ENCODE measurements at regions not wholly inside any gene's neighbourhood (a gene's known extent, or its start where the extent isn't known, plus 50 kb on each side); places are given as distances from the start of the nearest gene placed in this dataset.

DNA sequence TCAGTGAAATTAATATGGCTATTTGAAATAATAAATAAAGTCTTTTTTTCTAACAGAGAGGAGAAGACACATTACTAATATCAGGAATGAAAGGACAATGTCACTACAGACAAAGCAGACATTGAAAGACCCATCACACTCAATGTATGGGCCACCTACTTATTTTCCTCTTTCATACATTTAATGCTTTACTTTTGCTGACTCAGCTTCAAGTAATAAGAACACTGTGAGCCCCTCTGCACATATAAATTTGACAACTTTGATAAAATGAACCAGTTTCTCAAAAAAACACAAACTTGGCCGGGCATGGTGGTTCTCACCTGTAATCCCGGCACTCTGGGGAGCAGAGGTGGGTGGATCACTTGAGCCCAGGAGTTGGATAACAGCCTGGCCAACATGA is 664.2 kb upstream of the COBL start:
- no peak for DNase-seq (ENCODE audit: low spot score)
- in situ Hi-C loops (cut with MboI; ENCODE audit: low pct_unique_long_range_greater_than_20kb, low sequenced_read_pairs, unreplicated experiment), result no loop called here
- TF ChIP-seq, protein P1, sequence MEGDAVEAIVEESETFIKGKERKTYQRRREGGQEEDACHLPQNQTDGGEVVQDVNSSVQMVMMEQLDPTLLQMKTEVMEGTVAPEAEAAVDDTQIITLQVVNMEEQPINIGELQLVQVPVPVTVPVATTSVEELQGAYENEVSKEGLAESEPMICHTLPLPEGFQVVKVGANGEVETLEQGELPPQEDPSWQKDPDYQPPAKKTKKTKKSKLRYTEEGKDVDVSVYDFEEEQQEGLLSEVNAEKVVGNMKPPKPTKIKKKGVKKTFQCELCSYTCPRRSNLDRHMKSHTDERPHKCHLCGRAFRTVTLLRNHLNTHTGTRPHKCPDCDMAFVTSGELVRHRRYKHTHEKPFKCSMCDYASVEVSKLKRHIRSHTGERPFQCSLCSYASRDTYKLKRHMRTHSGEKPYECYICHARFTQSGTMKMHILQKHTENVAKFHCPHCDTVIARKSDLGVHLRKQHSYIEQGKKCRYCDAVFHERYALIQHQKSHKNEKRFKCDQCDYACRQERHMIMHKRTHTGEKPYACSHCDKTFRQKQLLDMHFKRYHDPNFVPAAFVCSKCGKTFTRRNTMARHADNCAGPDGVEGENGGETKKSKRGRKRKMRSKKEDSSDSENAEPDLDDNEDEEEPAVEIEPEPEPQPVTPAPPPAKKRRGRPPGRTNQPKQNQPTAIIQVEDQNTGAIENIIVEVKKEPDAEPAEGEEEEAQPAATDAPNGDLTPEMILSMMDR (IDR thresholded peaks at IDR 0.05; ENCODE audit: extremely low read depth, insufficient read depth, missing control alignments), result no peak

DNA sequence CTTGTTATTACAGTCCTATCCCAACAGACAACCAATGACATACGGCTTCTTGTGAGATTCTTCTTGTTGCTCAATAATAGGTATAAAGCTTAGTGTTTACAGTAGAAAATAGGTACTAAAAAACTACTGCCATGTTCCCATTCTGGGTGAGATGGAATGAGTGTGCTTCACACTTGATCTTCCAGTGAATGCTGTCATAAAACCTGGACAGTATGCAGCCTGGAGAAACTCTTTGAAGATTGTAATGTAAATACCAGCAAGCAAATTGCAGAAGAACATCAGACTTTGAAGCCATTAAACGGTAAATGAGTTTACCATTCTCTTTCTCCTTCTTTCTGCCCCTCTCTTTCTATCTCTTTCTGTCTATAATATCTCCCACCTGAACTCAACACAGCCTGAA is 663.7 kb upstream of the COBL start:
- in situ Hi-C loops (cut with MboI; ENCODE audit: low pct_unique_long_range_greater_than_20kb, low sequenced_read_pairs, unreplicated experiment), result no loop called here
- TF ChIP-seq, protein P1 (IDR thresholded peaks at IDR 0.05; ENCODE audit: extremely low read depth, insufficient read depth, missing control alignments), result no peak
- DNase-seq (ENCODE audit: low spot score), result no peak

DNA sequence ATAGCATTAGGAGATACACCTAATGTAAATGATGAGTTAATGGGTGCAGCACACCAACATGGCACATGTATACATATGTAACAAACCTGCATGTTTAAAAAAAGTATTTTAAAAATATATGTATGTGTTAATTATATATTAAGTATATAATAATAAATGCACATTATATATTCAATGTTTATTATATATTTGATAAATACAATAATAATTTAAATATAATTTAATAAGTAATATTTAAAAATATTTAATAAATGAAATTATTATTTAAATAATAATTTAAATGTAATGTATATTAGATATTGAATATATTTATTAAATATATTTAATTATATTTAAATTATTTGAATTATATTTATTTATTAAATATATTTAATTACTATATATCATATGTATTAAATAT is 661.3 kb upstream of the COBL start:
- TF ChIP-seq, protein P1 (IDR thresholded peaks at IDR 0.05; ENCODE audit: extremely low read depth, insufficient read depth, missing control alignments), result no peak
- in situ Hi-C loops (cut with MboI; ENCODE audit: low pct_unique_long_range_greater_than_20kb, low sequenced_read_pairs, unreplicated experiment), result no loop called here

DNA sequence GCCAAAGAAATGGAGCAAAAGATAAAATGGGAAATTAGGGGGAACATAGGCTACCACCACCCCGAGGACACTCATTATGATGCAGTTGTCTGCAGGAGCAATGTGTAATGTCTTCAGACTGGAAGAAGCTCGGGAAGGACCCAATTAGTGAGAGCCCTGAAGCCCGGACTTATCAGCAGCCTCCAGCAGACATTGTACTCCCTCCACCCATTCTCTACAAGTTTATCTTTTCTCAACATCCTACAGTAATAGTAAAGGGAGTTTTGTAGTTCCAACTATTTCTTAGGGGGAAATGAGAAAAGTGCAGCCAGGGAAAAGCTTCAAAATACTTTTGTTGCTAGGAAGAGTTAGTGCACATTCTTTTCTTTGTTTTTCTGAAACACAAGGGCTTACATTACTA is 657.3 kb upstream of the COBL start:
- in situ Hi-C loops (cut with MboI; ENCODE audit: low pct_unique_long_range_greater_than_20kb, low sequenced_read_pairs, unreplicated experiment), result no loop called here
- DNase-seq (ENCODE audit: low spot score), result no peak

More for the DNA sequence above, 661.3 kb upstream of the COBL start:
- DNase-seq (ENCODE audit: low spot score), result no peak

DNA sequence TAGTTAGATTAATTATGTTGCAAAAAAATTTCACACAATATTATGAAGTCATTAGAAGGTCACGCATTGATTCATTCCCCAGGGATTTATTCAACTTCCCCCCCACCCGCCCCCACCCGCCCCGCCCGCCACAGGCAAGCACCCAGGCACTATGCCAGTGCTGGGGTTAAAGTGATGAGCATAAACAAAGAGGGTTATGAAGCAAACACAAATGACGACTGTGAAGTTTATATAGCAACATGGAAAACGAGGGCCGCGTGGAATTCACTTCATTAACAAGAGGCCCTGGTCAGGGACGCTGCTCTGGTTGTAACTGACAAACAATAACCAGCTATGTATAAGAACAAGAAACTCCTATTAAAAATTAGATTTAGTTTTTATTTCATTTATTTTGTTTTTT is 656.5 kb upstream of the COBL start:
- TF ChIP-seq, protein P1 (IDR thresholded peaks at IDR 0.05; ENCODE audit: extremely low read depth, insufficient read depth, missing control alignments), result no peak
- in situ Hi-C loops (cut with MboI; ENCODE audit: low pct_unique_long_range_greater_than_20kb, low sequenced_read_pairs, unreplicated experiment), result no loop called here
- DNase-seq (ENCODE audit: low spot score), result no peak

More for the DNA sequence above, 657.3 kb upstream of the COBL start:
- TF ChIP-seq, protein P1 (IDR thresholded peaks at IDR 0.05; ENCODE audit: extremely low read depth, insufficient read depth, missing control alignments), result no peak

DNA sequence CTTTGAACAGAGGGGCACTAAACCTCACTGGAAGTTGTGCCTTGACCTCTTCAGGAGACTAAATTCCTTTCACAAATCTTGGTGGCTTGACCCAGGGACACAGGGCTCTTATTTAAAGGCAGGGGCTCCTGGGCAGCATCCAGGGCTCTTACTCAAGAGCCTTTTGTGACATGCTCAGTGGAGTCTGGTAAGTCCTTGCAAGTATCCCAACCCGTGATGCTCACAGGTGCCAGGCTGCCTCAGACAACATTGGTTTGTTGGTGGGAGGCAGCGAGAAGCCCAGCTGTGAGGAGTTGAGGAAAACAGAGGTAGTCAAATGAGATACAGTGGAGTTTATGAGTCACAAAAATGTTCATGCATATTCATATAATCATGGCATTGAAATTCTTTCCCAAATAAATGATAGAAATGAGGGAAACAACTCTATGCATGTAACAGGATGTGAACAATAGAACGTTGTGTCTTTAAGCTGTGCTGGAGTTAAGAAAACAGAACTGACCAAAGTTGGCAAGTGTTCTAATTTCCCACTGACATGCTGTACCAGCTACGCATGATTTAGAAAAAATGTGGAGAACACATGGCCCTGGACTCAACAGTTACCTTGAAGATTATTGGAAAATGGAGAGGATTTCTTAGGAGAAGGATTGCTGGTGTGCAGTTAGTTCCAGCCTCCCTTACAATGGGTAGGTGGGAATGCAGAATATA is 654.5 kb upstream of the COBL start:
- in situ Hi-C loops (cut with MboI; ENCODE audit: low pct_unique_long_range_greater_than_20kb, low sequenced_read_pairs, unreplicated experiment), result no loop called here
- TF ChIP-seq, protein P1 (IDR thresholded peaks at IDR 0.05; ENCODE audit: extremely low read depth, insufficient read depth, missing control alignments), result no peak
- no peak for DNase-seq (ENCODE audit: low spot score)
